NCI-H1436 (cell line): ENCODE measurements at regions not wholly inside any gene's neighbourhood (a gene's known extent, or its start where the extent isn't known, plus 50 kb on each side); places are given as distances from the start of the nearest gene placed in this dataset.

ENCODE experiments used
- DNase-seq: peaks from one replicate; lab custom pipeline; 2025; lab: John Stamatoyannopoulos, UW

DNA sequence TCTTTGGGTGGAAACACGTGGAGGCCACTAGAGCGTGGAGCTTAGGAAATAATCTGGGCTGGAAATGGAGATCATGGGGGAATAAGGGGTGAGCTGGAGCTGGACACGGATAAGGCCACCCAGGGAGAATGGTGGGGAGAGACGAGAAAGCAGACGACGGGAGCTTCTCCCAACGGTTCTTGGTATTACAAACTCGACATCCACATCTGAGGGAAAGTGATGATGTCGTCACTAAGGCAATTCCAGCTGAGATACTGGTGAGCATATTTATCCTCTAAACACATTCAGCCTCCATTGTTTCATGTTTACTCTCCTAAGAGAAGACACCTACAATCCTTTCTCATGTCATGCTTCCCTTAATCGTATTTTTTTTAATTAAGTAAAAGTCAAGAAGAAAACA, 50.2 kb upstream of the SNX9 start:
- no peak for DNase-seq
